ENCODE measurements at regions not wholly inside any gene's neighbourhood (a gene's known extent, or its start where the extent isn't known, plus 50 kb on each side); places are given as distances from the start of the nearest gene placed in this dataset.
"Not testable (repeated sequence)": the region's sequence is repeated elsewhere in the genome, so short reads cannot be mapped to it uniquely, and the experiment has no call there.

GRCh38 chrX:76509775-76510174, 82.3 kb downstream of the MAGEE1 start:
- Mint-ChIP-seq H3K27me3 (no peaks in the 10 kb centered on the region), H3K4me3 (ENCODE audit: low read depth) (no peak overlapping the region), H3K4me1 (ENCODE audit: low read depth) (no peaks in the 10 kb centered on the region), H3K9me3 (ENCODE audit: low read depth) (peaks cover 12% of the 10 kb centered on the region), H3K27ac (no peak overlapping the region), H3K36me3 (ENCODE audit: insufficient read depth) (no peaks in the 10 kb centered on the region)
- no peak for DNase-seq (ENCODE audit: low spot score, unreplicated experiment)
- TF ChIP-seq CTCF (IDR thresholded peaks at IDR 0.05; ENCODE audit: unreplicated experiment), result no peak

- Mint-ChIP-seq H3K27ac (no peak overlapping the region), H3K27me3 (no peaks in the 10 kb centered on the region), H3K9me3 (ENCODE audit: low read depth) (peaks cover 40% of the 10 kb centered on the region), H3K4me3 (ENCODE audit: low read depth) (no peak overlapping the region), H3K4me1 (ENCODE audit: low read depth) (no peaks in the 10 kb centered on the region), H3K36me3 (ENCODE audit: insufficient read depth) (no peaks in the 10 kb centered on the region)
- TF ChIP-seq CTCF (IDR thresholded peaks at IDR 0.05; ENCODE audit: unreplicated experiment), result no peak
- DNase-seq (ENCODE audit: low spot score, unreplicated experiment), result no peak
Measured at GRCh38 chrX:76517544-76517943, 90.0 kb downstream of the MAGEE1 start.

DNA sequence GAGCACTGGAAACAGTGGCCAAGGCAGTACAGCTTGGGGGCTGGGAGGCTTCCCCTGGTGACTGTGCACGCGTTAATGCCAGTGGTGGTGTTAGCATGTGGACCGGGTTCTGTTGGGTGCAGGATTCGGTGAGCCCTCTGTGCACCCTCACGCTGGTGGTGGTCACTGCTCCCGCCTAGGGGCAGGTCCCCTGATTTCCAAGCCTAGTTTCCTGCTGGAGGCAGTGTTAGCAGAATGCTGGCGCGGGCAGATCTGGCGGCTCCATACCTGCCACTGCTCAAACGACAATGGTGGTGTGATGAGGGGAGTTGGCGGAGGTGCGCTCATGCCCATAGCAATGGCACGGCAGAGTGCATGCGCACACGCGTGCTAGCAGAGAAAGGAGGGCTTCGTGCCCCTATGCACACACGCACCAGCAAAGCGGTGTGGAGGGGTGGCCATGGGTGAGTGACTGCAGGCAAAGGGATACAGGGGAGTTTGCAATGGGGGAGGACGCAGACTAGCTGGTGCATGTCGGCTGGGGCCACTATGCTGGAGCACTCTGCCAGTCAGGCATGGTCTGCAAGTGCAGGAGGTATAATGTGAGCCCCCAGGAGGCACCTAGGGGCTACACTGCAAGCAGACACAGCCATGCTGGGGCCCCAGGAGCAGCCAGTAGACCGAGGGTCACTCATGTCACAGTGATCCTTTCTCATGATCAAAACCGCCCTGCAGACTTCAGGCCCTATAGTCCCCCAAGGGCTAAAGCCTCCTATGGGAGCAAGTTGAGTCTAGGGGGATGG, 93.0 kb downstream of the MAGEE1 start:
- no peak overlapping the region for H3K27ac Mint-ChIP-seq
- peaks cover 60% of the 10 kb centered on the region for H3K9me3 Mint-ChIP-seq (ENCODE audit: low read depth)
- no peak overlapping the region for H3K4me3 Mint-ChIP-seq (ENCODE audit: low read depth)
- DNase-seq (ENCODE audit: low spot score, unreplicated experiment), result no peak
- H3K36me3 Mint-ChIP-seq (ENCODE audit: insufficient read depth), result no peaks in the 10 kb centered on the region
- no peaks in the 10 kb centered on the region for H3K4me1 Mint-ChIP-seq (ENCODE audit: low read depth)
- H3K27me3 Mint-ChIP-seq, result no peaks in the 10 kb centered on the region
- no peak for TF ChIP-seq CTCF (IDR thresholded peaks at IDR 0.05; ENCODE audit: unreplicated experiment)

DNA sequence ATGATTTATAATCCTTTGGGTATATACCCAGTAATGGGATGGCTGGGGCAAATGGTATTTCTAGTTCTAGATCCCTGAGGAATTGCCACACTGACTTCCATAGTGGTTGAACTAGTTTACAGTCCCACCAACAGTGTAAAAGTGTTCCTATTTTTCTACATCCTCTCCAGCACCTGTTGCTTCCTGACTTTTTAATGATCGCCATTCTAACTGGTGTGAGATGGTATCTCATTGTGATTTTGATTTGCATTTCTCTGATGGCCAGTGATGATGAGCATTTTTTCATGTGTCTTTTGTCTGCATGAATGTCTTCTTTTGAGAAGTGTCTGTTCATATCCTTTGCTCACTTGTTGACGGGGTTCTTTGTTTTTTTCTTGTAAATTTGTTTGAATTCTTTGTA, 108.2 kb downstream of the MAGEE1 start:
- H3K4me1 Mint-ChIP-seq (ENCODE audit: low read depth), result not testable (repeated sequence)
- H3K9me3 Mint-ChIP-seq (ENCODE audit: low read depth), result peaks cover 35% of the 10 kb centered on the region

GRCh38 chrX:76538860-76539259, 111.3 kb downstream of the MAGEE1 start:
- H3K9me3 Mint-ChIP-seq (ENCODE audit: low read depth), result peaks cover 24% of the 10 kb centered on the region
- TF ChIP-seq CTCF (IDR thresholded peaks at IDR 0.05; ENCODE audit: unreplicated experiment), result no peak
- H3K36me3 Mint-ChIP-seq (ENCODE audit: insufficient read depth), result no peaks in the 10 kb centered on the region
- H3K27me3 Mint-ChIP-seq, result no peaks in the 10 kb centered on the region
- H3K27ac Mint-ChIP-seq, result no peak overlapping the region
- H3K4me1 Mint-ChIP-seq (ENCODE audit: low read depth), result no peaks in the 10 kb centered on the region
- H3K4me3 Mint-ChIP-seq (ENCODE audit: low read depth), result no peak overlapping the region
- no peak for DNase-seq (ENCODE audit: low spot score, unreplicated experiment)

More for the DNA sequence above, 108.2 kb downstream of the MAGEE1 start:
- H3K36me3 Mint-ChIP-seq (ENCODE audit: insufficient read depth); H3K27ac Mint-ChIP-seq; DNase-seq (ENCODE audit: low spot score, unreplicated experiment); H3K27me3 Mint-ChIP-seq; H3K4me3 Mint-ChIP-seq (ENCODE audit: low read depth): not testable (repeated sequence)

DNA sequence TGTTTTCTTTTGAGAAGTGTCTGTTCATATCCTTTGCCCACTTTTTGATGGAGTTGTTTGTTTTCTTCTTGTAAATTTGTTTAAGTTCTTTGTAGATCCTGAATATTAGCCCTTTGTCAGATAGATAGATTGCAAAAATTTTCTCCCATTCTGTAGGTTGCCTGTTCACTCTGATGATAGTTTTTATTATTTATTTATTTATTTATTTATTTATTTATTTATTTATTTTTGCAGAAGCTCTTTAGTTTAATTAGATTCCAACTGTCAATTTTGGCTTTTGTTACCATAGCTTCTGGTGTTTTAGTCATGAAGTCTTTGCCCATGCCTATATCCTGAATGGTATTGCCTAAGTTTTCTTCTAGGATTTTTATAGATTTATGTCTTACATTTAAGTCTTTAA, 115.9 kb downstream of the MAGEE1 start:
- H3K27me3 Mint-ChIP-seq; DNase-seq (ENCODE audit: low spot score, unreplicated experiment); H3K4me3 Mint-ChIP-seq (ENCODE audit: low read depth); H3K27ac Mint-ChIP-seq; H3K4me1 Mint-ChIP-seq (ENCODE audit: low read depth); H3K36me3 Mint-ChIP-seq (ENCODE audit: insufficient read depth): not testable (repeated sequence)
- peaks cover 28% of the 10 kb centered on the region for H3K9me3 Mint-ChIP-seq (ENCODE audit: low read depth)
